HG03064 (cell line): ENCODE measurements at regions not wholly inside any gene's neighbourhood (a gene's known extent, or its start where the extent isn't known, plus 50 kb on each side); places are given as distances from the start of the nearest gene placed in this dataset.

Source experiments
- ATAC-seq: cut with Tn5 transposase; IDR thresholded peaks from one replicate; pipeline ENCODE4 v1.9.1; 2021; ENCODE audit warnings: low read depth; ENCODE audit not compliant: unreplicated experiment

- no peak for ATAC-seq
Measured at GRCh38 chr4:16969696-16970135, 71.3 kb upstream of the LDB2 start.

- ATAC-seq, result no peak
Measured at GRCh38 chr4:16967722-16968121, 69.3 kb upstream of the LDB2 start.

- ATAC-seq, result no peak
Measured at GRCh38 chr4:16959305-16959704, 60.9 kb upstream of the LDB2 start.

GRCh38 chr4:16952896-16953630, 54.6 kb upstream of the LDB2 start:
- no peak for ATAC-seq

GRCh38 chr4:16952462-16952871, 54.0 kb upstream of the LDB2 start:
- ATAC-seq, result no peak
